WERI-Rb-1 (cell line): ENCODE measurements at regions not wholly inside any gene's neighbourhood (a gene's known extent, or its start where the extent isn't known, plus 50 kb on each side); places are given as distances from the start of the nearest gene placed in this dataset.

Experiments
- DNase-seq: peaks from one replicate; pipeline ENCODE4 v3.0.0-alpha.2; 2020
- H3K27ac ChIP-seq: fragments of 250-450 bp; sonication (Bioruptor Pico); 2 replicates; pipeline ENCODE4 v1.5.1; 2020; ENCODE audit warnings: mild to moderate bottlenecking, moderate library complexity
- H3K27me3 ChIP-seq: fragments of 250-450 bp; sonication (Bioruptor Pico); 2 replicates; pipeline ENCODE4 v1.5.1; 2021; ENCODE audit warnings: mild to moderate bottlenecking, low read depth, moderate library complexity; ENCODE audit not compliant: insufficient read depth, severe bottlenecking
- H3K36me3 ChIP-seq: fragments of 250-450 bp; sonication (Bioruptor Pico); 2 replicates; pipeline ENCODE4 v1.5.1; 2020; ENCODE audit warnings: mild to moderate bottlenecking, moderate library complexity
- H3K4me3 ChIP-seq: 2 replicates; pipeline ENCODE4 v1.5.1; 2011; ENCODE audit warnings: low read depth, mild to moderate bottlenecking, control low read depth, low read length
- H3K9me3 ChIP-seq: fragments of 250-450 bp; sonication (Bioruptor Pico); 2 replicates; pipeline ENCODE4 v1.5.1; 2021; ENCODE audit warnings: mild to moderate bottlenecking, moderate library complexity; ENCODE audit not compliant: severe bottlenecking
- CTCF ChIP-seq: IDR thresholded peaks from 2 replicates; pipeline ENCODE4 v1.5.1; 2011; ENCODE audit warnings: low read depth, mild to moderate bottlenecking, control low read depth, inconsistent platforms, low read length

- no peak overlapping the region for H3K4me3 ChIP-seq
- TF ChIP-seq CTCF = no peak
- H3K9me3 ChIP-seq = no peaks in the 10 kb centered on the region
- H3K36me3 ChIP-seq = no peaks in the 10 kb centered on the region
- H3K27me3 ChIP-seq = no peaks in the 10 kb centered on the region
- H3K27ac ChIP-seq = no peak overlapping the region
- DNase-seq = no peak
Observed at GRCh38 chr10:131575877-131576276, 264.4 kb upstream of the TCERG1L start.

- no peaks in the 10 kb centered on the region for H3K9me3 ChIP-seq
- no peaks in the 10 kb centered on the region for H3K27me3 ChIP-seq
- DNase-seq = no peak
- no peaks in the 10 kb centered on the region for H3K36me3 ChIP-seq
- H3K4me3 ChIP-seq = no peak overlapping the region
- no peak for TF ChIP-seq CTCF
- no peak overlapping the region for H3K27ac ChIP-seq
Observed at GRCh38 chr10:131576341-131577177, 265.0 kb upstream of the TCERG1L start.

- no peak for TF ChIP-seq CTCF
- Histone ChIP-seq H3K9me3 (no peaks in the 10 kb centered on the region), H3K27ac (no peak overlapping the region), H3K36me3 (no peaks in the 10 kb centered on the region), H3K27me3 (no peaks in the 10 kb centered on the region), H3K4me3 (no peak overlapping the region)
- no peak for DNase-seq
Observed at GRCh38 chr10:131577178-131577555, 265.6 kb upstream of the TCERG1L start.

DNA sequence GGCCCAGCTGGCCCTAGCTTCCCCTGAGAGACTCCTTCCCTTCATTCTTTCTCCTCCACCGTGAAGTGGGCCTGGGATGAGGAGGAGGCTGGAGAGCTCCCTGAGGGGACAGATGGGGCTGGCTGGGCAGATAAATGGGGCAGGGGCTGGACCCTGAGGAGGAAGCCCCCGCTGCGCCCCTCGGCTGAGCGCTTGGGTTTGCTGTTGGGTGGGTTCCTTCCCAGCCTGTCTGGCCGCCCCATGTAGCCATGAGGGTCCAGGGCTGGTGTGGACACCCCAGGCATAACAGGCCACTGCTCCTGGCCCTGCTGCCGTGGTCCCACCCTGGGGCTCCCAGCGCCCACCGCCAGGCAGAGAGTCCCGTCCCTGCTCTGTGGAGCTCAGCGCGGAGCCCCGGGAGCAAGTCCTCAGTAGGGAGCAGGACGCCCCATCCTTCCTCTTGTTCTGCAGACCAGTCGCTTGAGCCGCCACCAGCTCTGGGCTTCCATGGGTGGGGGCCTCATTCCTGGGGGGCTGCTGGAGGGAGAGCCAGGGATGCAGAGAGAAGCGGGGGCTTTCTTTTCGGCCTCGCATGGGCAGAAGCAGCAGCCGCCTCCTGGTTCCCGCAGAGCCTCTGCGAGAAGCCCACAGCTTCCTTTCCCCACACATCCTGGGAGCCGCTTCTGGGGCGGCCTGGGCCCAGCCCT lies 266.4 kb upstream of the TCERG1L start:
- DNase-seq = no peak
- Histone ChIP-seq H3K27me3 (no peaks in the 10 kb centered on the region), H3K27ac (no peak overlapping the region), H3K4me3 (no peak overlapping the region), H3K9me3 (no peaks in the 10 kb centered on the region), H3K36me3 (no peaks in the 10 kb centered on the region)
- no peak for TF ChIP-seq CTCF

GRCh38 chr10:131578472-131578970 lies 267.0 kb upstream of the TCERG1L start:
- no peaks in the 10 kb centered on the region for H3K36me3 ChIP-seq
- no peak for DNase-seq
- no peak for TF ChIP-seq CTCF
- H3K27me3 ChIP-seq = no peaks in the 10 kb centered on the region
- no peak overlapping the region for H3K4me3 ChIP-seq
- no peaks in the 10 kb centered on the region for H3K9me3 ChIP-seq
- H3K27ac ChIP-seq = no peak overlapping the region
